Omental fat pad (tissue), 3 donors: ENCODE measurements at regions not wholly inside any gene's neighbourhood (a gene's known extent, or its start where the extent isn't known, plus 50 kb on each side); places are given as distances from the start of the nearest gene placed in this dataset.

Experiments used
- ATAC-seq: fragments of 150-250 bp; one replicate; pipeline ENCODE4 v1.9.1; 2016; ENCODE audit warnings: mild to moderate bottlenecking, moderate library complexity; ENCODE audit not compliant: low FRiP score
- DNase-seq: peaks from one replicate; pipeline ENCODE4 v3.0.0-alpha.2; 2019; ENCODE audit warnings: low spot score
- TF ChIP-seq, protein P1 (sequence below), 3 donors: fragments of 450-650 bp; IDR thresholded peaks; one replicate each; pipeline ENCODE4 v1.5.1; 2016 to 2017; ENCODE audit warnings: antibody characterized with exemption in 3 of 3, mild to moderate bottlenecking in 3 of 3, moderate library complexity in 2 of 3

GRCh38 chr11:20243974-20244373, 83.7 kb upstream of the DBX1 start:
- TF ChIP-seq, protein P1, sequence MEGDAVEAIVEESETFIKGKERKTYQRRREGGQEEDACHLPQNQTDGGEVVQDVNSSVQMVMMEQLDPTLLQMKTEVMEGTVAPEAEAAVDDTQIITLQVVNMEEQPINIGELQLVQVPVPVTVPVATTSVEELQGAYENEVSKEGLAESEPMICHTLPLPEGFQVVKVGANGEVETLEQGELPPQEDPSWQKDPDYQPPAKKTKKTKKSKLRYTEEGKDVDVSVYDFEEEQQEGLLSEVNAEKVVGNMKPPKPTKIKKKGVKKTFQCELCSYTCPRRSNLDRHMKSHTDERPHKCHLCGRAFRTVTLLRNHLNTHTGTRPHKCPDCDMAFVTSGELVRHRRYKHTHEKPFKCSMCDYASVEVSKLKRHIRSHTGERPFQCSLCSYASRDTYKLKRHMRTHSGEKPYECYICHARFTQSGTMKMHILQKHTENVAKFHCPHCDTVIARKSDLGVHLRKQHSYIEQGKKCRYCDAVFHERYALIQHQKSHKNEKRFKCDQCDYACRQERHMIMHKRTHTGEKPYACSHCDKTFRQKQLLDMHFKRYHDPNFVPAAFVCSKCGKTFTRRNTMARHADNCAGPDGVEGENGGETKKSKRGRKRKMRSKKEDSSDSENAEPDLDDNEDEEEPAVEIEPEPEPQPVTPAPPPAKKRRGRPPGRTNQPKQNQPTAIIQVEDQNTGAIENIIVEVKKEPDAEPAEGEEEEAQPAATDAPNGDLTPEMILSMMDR (IDR thresholded peaks at IDR 0.05), result no peak
- DNase-seq (no peak), ATAC-seq (no peak)

GRCh38 chr11:20238712-20239111, 78.4 kb upstream of the DBX1 start:
- DNase-seq, result no peak
- TF ChIP-seq, protein P1 (IDR thresholded peaks at IDR 0.05), result no peak
- ATAC-seq, result no peak

DNA sequence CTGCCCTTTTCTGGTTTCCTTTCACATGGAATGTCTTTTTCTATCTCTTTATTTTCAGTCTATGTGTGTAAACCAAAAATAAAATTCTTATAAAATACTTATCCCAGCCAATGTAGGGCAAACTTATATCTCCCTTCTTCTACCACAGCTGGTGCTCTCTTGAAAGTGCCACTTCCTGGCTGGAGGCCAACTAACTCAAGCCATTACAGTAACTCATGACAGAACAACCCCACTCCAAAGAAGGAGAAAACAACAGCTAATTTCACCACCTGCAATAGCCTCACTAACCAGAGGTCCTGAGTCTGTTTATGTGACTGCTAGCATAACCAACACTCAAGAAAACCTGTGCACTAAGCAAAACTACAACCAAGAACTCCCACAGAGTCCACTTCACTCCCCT, 74.9 kb upstream of the DBX1 start:
- ATAC-seq (no peak), DNase-seq (no peak)
- TF ChIP-seq, protein P1 (IDR thresholded peaks at IDR 0.05), result no peak

GRCh38 chr11:20227631-20228030, 67.4 kb upstream of the DBX1 start:
- TF ChIP-seq, protein P1 (IDR thresholded peaks at IDR 0.05), result no peak
- ATAC-seq (no peak), DNase-seq (no peak)

GRCh38 chr11:20226933-20227332, 66.7 kb upstream of the DBX1 start:
- DNase-seq (no peak), ATAC-seq (no peak)
- TF ChIP-seq, protein P1 (IDR thresholded peaks at IDR 0.05), result no peak

DNA sequence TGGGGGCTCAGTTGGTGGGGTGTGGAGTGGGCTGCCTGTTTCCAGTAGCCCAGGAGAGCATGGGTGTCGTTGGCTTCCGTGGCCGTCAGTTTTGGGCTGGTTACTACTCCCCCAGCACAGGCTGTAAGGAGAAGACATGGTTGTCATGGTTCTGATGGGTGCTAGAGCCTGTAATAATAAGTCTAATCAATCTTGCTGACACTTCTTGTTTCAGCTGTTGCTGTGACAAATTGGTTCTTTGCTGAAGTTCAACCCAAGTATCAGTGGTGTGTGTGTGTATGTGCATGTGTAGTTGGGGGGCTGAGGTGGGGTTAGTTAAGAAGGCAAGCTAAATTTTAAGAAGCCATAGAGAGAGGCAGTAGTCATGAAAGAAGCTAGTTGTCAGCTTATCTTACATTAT, 61.3 kb upstream of the DBX1 start:
- TF ChIP-seq, protein P1 (IDR thresholded peaks at IDR 0.05), result no peak
- ATAC-seq (no peak), DNase-seq (no peak)

- TF ChIP-seq, protein P1 (IDR thresholded peaks at IDR 0.05), result no peak
- ATAC-seq, result no peak
Measured at GRCh38 chr11:20213790-20214189, 53.5 kb upstream of the DBX1 start.

More at GRCh38 chr11:20213790-20214189, 53.5 kb upstream of the DBX1 start:
- DNase-seq, result no peak
